OCI-LY3 (cell line): ENCODE measurements at regions not wholly inside any gene's neighbourhood (a gene's known extent, or its start where the extent isn't known, plus 50 kb on each side); places are given as distances from the start of the nearest gene placed in this dataset.

Experiments
- H2AFZ ChIP-seq: fragments of 200-600, 300-600 bp; shearing (Covaris generic); 2 replicates; pipeline ENCODE4 v1.6.0; 2014; ENCODE audit warnings: antibody characterized with exemption, low read depth, low read length
- H3K27ac ChIP-seq: fragments of 200-600, 300-600 bp; sonication (generic); 2 replicates; pipeline ENCODE4 v1.5.1; 2014; ENCODE audit warnings: mild to moderate bottlenecking, low read length, moderate library complexity, mixed read lengths
- H3K27me3 ChIP-seq: fragments of 200-600, 300-600 bp; sonication (generic); 2 replicates; pipeline ENCODE4 v1.6.1; 2014; ENCODE audit warnings: low read depth, low read length, mixed read lengths
- H3K36me3 ChIP-seq: fragments of 200-600, 300-600 bp; sonication (generic); replicated peaks from 2 replicates; pipeline ENCODE3; 2014; ENCODE audit warnings: low read depth, low read length, mixed read lengths
- H3K4me1 ChIP-seq: fragments of 300-600, 200-600 bp; sonication (generic); 2 replicates; pipeline ENCODE4 v1.6.1; 2014; ENCODE audit warnings: low read length, mixed read lengths
- H3K4me2 ChIP-seq: fragments of 200-600, 300-600 bp; sonication (generic); 2 replicates; pipeline ENCODE4 v1.6.1; 2014; ENCODE audit warnings: low read length, mixed read lengths
- H3K4me3 ChIP-seq: fragments of 300-600, 200-600 bp; sonication (generic); 2 replicates; pipeline ENCODE4 v1.5.1; 2014; ENCODE audit warnings: antibody characterized with exemption, mild to moderate bottlenecking, low read length, moderate library complexity
- H3K79me2 ChIP-seq: fragments of 300-600, 200-600 bp; shearing (Covaris generic); 2 replicates; pipeline ENCODE4 v1.6.1; 2014; ENCODE audit warnings: mild to moderate bottlenecking, low read length, mixed read lengths
- H3K9ac ChIP-seq: fragments of 300-600, 200-600 bp; shearing (Covaris generic); 2 replicates; pipeline ENCODE4 v1.6.0; 2014; ENCODE audit warnings: mild to moderate bottlenecking, low read length, moderate library complexity
- H3K9me3 ChIP-seq: fragments of 200-600, 300-600 bp; shearing (Covaris generic); 2 replicates; pipeline ENCODE4 v1.6.1; 2014; ENCODE audit warnings: low read length, mixed read lengths; ENCODE audit not compliant: insufficient read depth
- H4K20me1 ChIP-seq: fragments of 200-600, 300-600 bp; sonication (generic); 2 replicates; pipeline ENCODE4 v1.6.1; 2016; ENCODE audit warnings: low read length, mixed read lengths; ENCODE audit not compliant: insufficient read depth
- CTCF ChIP-seq: fragments of 200-600, 300-600 bp; sonication (generic); IDR thresholded peaks from 2 replicates; pipeline ENCODE4 v1.5.1; 2014; ENCODE audit warnings: antibody characterized with exemption, low read length, low read depth
- EZH2phosphoT487 ChIP-seq: fragments of 200-600 bp; shearing (Covaris generic); IDR thresholded peaks from 2 replicates; pipeline ENCODE4 v1.6.1; 2018; ENCODE audit warnings: antibody characterized with exemption, mixed run types, low read depth

DNA sequence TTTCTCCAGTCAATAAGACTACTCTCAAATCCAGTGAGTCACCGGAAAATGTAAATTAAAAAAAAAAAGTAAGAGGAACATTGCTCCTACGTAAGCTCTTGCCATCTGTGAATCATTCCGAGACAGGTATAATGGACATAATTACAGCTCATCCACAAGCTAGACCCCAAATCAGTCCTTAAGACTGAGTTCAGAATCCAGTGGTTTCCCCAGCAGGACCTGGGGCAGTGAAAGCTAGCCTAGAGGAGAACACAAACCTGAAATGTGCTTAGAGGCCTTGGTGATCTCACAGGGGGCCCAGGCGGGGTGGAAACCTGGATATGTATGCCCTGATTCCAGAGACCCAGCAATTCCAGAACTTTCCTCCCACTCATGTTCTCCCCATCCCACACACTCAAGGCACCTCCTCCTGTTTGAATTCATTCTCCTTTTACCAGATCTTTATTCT is 132.0 kb downstream of the COPRS start:
- Histone ChIP-seq H3K4me1 (no peaks in the 10 kb centered on the region), H3K27me3 (no peaks in the 10 kb centered on the region), H3K9ac (no peak overlapping the region), H3K4me2 (no peak overlapping the region), H3K4me3 (no peak overlapping the region), H2AFZ (no peak overlapping the region), H3K9me3 (no peaks in the 10 kb centered on the region), H3K27ac (no peak overlapping the region), H3K79me2 (no peaks in the 10 kb centered on the region), H3K36me3 (no peaks in the 10 kb centered on the region), H4K20me1 (no peaks in the 10 kb centered on the region)
- TF ChIP-seq EZH2phosphoT487 (no peak), CTCF (no peak)

DNA sequence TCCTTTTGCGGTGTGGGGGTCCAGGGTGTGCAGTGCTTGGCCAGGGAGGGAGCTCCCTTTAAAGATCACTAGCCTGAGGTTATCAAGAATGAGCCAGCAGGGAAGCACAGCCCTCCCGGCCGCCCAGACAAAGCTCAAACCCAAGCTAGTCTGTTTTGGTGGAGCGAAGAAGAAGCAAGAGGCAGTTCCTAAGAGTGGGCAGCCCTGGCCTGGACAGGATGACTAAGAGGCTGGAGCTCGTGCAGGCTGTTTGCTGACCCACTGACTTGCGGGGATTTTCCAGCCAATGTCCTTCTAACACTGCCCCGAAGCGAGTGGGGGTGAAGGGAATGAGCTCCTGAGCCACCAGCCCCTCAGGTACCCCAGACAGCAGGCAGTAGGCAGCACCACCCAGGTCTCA is 134.4 kb downstream of the COPRS start:
- TF ChIP-seq CTCF (no peak), EZH2phosphoT487 (no peak)
- Histone ChIP-seq H3K27ac (no peak overlapping the region), H3K27me3 (no peaks in the 10 kb centered on the region)

DNA sequence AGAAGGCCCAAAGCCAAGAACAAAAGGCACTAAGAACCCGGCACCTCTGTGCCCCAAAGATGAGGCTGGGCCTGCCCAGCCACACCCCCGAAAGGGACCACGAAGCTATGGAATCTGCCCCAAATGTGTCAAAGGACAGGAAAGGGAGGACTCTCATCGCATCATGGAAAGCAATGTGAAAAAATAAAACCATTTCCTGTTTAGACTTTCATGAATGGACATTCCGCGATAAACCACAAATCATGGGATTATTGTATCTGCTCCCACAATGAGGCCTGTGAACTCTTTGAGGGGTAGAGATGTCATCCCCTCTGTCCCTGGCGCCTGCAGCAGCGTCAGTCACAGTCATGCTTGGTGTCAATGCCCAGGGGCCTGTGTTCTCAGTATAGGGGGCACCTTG is 135.0 kb downstream of the COPRS start:
- H3K4me2 ChIP-seq, result no peak overlapping the region
- no peak overlapping the region for H2AFZ ChIP-seq
- TF ChIP-seq EZH2phosphoT487, result no peak
- TF ChIP-seq CTCF, result no peak
- H3K4me3 ChIP-seq, result no peak overlapping the region
- H3K9ac ChIP-seq, result no peak overlapping the region
- no peak overlapping the region for H3K27ac ChIP-seq
- H3K36me3 ChIP-seq, result no peaks in the 10 kb centered on the region
- no peaks in the 10 kb centered on the region for H3K4me1 ChIP-seq
- H3K27me3 ChIP-seq, result no peaks in the 10 kb centered on the region
- no peaks in the 10 kb centered on the region for H3K9me3 ChIP-seq
- no peaks in the 10 kb centered on the region for H4K20me1 ChIP-seq
- H3K79me2 ChIP-seq, result no peaks in the 10 kb centered on the region

More for the DNA sequence above, 134.4 kb downstream of the COPRS start:
- Histone ChIP-seq H3K4me2 (no peak overlapping the region), H3K36me3 (no peaks in the 10 kb centered on the region), H4K20me1 (no peaks in the 10 kb centered on the region), H3K4me3 (no peak overlapping the region), H2AFZ (no peak overlapping the region), H3K4me1 (no peaks in the 10 kb centered on the region), H3K9ac (no peak overlapping the region), H3K79me2 (no peaks in the 10 kb centered on the region), H3K9me3 (no peaks in the 10 kb centered on the region)

DNA sequence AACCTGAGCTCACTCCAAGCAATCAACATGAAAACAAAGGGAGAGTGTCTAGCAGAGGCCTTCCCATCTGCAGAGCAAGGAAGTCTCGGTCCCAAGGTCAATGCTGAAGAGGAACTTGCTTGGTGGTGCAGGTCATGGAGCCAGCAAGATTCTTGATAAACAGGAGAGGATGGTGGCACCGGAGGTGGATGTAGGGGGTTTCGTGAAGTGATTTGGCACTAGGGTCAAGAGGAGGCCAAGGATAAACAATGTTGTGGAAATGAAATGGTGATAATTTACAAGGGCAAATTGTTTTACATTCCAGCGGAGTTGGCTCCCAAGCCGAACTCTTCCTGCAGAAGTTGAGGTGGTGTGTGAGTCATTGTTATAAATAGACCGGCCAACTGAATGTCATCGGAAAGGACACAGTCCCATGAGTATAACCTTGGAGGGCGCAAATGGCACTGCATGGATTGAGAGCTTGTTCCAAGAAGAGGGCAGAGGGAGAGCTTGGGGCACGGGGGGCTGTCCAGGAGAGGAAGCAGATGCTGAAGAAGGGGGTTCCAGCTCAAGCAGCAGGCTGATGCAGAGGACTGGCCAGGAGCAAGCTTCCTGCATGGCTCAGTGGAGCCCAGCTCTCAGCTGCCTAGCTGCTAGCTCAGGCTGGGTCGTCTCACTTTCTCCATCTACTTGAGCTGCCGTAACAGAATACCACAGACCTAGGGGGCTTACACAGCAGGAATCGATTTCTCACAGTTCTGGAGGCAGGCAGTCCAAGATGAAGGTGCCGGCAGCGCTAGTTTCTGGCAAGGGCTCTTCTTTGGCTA is 136.6 kb downstream of the COPRS start:
- Histone ChIP-seq H3K27ac (no peak overlapping the region), H4K20me1 (no peaks in the 10 kb centered on the region), H3K36me3 (no peaks in the 10 kb centered on the region), H3K4me2 (no peak overlapping the region), H3K4me3 (no peak overlapping the region), H2AFZ (no peak overlapping the region), H3K27me3 (no peaks in the 10 kb centered on the region), H3K79me2 (no peaks in the 10 kb centered on the region), H3K4me1 (no peaks in the 10 kb centered on the region), H3K9me3 (no peaks in the 10 kb centered on the region), H3K9ac (no peak overlapping the region)
- no peak for TF ChIP-seq CTCF
- TF ChIP-seq EZH2phosphoT487, result no peak
